ENCODE measurements at regions not wholly inside any gene's neighbourhood (a gene's known extent, or its start where the extent isn't known, plus 50 kb on each side); places are given as distances from the start of the nearest gene placed in this dataset.

DNA sequence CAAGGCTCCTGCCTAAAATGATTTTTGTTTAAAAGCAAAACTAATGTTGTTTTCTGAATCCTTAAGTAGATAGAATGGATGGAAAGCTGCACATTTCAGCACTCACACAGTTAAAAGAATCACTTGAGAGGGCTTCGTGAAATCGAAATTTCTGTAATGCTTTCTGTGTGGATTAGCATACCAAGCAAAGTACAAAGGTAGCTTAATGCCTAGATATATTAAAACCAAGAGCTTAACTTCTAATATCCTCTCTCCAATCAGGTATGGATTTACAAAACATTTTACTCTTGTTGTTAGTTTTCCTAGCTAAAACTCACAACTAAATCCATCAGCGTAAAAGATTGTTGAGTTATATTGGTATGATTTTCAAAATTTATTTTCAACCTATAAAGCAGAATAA is 378.8 kb upstream of the PRMT6 start:
- TF ChIP-seq, protein P1, sequence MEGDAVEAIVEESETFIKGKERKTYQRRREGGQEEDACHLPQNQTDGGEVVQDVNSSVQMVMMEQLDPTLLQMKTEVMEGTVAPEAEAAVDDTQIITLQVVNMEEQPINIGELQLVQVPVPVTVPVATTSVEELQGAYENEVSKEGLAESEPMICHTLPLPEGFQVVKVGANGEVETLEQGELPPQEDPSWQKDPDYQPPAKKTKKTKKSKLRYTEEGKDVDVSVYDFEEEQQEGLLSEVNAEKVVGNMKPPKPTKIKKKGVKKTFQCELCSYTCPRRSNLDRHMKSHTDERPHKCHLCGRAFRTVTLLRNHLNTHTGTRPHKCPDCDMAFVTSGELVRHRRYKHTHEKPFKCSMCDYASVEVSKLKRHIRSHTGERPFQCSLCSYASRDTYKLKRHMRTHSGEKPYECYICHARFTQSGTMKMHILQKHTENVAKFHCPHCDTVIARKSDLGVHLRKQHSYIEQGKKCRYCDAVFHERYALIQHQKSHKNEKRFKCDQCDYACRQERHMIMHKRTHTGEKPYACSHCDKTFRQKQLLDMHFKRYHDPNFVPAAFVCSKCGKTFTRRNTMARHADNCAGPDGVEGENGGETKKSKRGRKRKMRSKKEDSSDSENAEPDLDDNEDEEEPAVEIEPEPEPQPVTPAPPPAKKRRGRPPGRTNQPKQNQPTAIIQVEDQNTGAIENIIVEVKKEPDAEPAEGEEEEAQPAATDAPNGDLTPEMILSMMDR (IDR thresholded peaks at IDR 0.05; ENCODE audit: unreplicated experiment) = no peak
- no peaks in the 10 kb centered on the region for H3K27me3 Mint-ChIP-seq (ENCODE audit: unreplicated experiment)
- no peak overlapping the region for H3K27ac Mint-ChIP-seq (ENCODE audit: unreplicated experiment)
- H3K4me3 Mint-ChIP-seq (ENCODE audit: unreplicated experiment) = no peak overlapping the region
- DNase-seq (ENCODE audit: low spot score) = no peak
- peaks cover 5% of the 10 kb centered on the region for H3K4me1 Mint-ChIP-seq (ENCODE audit: unreplicated experiment)
- no peaks in the 10 kb centered on the region for H3K36me3 Mint-ChIP-seq (ENCODE audit: low read depth, unreplicated experiment)
- H3K9me3 Mint-ChIP-seq (ENCODE audit: unreplicated experiment) = no peaks in the 10 kb centered on the region

DNA sequence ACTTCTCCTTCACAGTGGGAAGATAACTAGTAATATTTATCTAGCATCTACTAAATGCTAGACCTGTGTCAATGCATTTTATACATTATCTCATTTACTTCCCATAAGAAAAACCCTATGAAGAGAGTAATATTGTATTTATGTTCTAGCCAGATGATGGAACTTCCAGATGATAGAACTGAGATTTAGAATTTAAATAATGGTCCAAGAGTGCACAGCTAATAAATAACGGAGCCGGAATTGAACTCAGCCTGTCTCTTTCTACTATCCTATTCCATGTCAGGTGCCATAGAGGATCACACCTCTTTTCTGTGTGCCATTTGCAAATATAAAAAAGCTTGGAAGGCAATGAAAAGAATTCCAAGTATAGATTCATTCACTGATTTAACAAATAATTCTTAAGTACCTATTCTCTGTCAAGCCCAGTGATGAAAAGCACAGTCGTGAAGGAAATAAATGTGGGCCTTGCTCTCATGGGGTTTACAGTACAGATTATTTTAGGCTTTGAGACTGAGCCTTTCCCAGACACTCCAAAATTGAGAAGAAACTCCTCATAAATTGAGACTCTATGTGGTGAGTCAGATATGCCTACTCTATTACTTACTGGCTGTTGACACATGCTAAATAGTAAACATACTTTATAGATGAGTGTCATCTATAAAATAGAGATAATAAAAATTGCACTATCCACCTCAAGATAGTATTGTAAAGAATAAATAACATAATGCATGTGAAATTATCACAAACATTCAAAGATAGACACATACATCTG is 378.0 kb upstream of the PRMT6 start:
- Mint-ChIP-seq H3K9me3 (ENCODE audit: unreplicated experiment) (no peaks in the 10 kb centered on the region), H3K27me3 (ENCODE audit: unreplicated experiment) (no peaks in the 10 kb centered on the region), H3K4me1 (ENCODE audit: unreplicated experiment) (peaks cover 5% of the 10 kb centered on the region), H3K27ac (ENCODE audit: unreplicated experiment) (no peak overlapping the region), H3K4me3 (ENCODE audit: unreplicated experiment) (no peak overlapping the region), H3K36me3 (ENCODE audit: low read depth, unreplicated experiment) (no peaks in the 10 kb centered on the region)
- no peak for DNase-seq (ENCODE audit: low spot score)
- TF ChIP-seq, protein P1 (IDR thresholded peaks at IDR 0.05; ENCODE audit: unreplicated experiment) = no peak

DNA sequence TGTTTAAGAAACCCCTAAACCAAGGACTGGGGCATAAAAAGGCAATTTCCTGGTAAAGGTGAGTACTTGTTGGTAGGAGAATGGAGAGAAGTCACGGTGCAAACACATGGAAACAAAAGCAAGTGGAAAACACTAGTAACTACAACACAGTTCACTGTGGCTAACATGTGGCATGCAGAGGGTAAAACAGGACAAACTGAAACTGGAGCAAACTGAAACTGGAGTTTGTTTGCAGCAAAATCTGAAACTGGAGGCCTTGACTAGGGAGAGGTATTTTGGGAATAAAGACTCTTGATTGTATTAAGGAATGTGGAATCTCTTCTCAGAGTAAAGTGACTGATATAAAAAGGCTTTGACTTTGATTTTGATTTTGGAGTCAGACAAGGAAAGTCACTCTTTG is 376.3 kb upstream of the PRMT6 start:
- DNase-seq (ENCODE audit: low spot score) = no peak
- Mint-ChIP-seq H3K4me1 (ENCODE audit: unreplicated experiment) (peaks cover 9% of the 10 kb centered on the region), H3K27me3 (ENCODE audit: unreplicated experiment) (no peaks in the 10 kb centered on the region), H3K4me3 (ENCODE audit: unreplicated experiment) (no peak overlapping the region), H3K9me3 (ENCODE audit: unreplicated experiment) (no peaks in the 10 kb centered on the region), H3K27ac (ENCODE audit: unreplicated experiment) (no peak overlapping the region), H3K36me3 (ENCODE audit: low read depth, unreplicated experiment) (no peaks in the 10 kb centered on the region)
- TF ChIP-seq, protein P1 (IDR thresholded peaks at IDR 0.05; ENCODE audit: unreplicated experiment) = no peak

DNA sequence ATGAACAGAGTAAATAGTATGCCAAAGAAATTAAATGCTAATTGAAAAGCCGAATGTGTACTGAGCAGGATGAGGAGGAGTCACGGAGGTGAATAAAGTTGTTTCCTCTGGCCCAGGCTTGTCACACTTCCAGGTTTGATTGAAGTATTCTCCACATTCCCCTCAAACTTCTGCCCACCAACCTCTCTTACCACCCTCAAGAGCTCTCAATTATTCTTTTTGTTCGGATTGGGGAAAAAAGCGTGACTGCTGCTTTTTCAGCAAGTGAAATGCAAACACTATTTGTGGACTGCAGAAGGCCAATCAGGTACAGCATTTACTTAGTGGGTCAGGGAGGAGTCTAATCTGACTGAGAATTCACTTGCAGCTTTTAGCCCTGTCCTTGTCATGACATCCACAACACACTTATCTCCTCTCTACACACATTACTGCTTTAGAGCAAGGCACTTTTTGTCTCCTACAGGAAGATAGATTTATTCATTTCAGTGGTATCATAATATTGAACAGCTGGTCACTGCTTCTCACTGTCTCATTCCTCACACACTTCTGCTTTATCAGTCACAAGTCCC is 375.6 kb upstream of the PRMT6 start:
- no peak overlapping the region for H3K27ac Mint-ChIP-seq (ENCODE audit: unreplicated experiment)
- no peaks in the 10 kb centered on the region for H3K36me3 Mint-ChIP-seq (ENCODE audit: low read depth, unreplicated experiment)
- H3K4me3 Mint-ChIP-seq (ENCODE audit: unreplicated experiment) = no peak overlapping the region
- no peaks in the 10 kb centered on the region for H3K9me3 Mint-ChIP-seq (ENCODE audit: unreplicated experiment)
- peaks cover 9% of the 10 kb centered on the region for H3K4me1 Mint-ChIP-seq (ENCODE audit: unreplicated experiment)
- TF ChIP-seq, protein P1 (IDR thresholded peaks at IDR 0.05; ENCODE audit: unreplicated experiment) = no peak
- no peak for DNase-seq (ENCODE audit: low spot score)
- no peaks in the 10 kb centered on the region for H3K27me3 Mint-ChIP-seq (ENCODE audit: unreplicated experiment)

DNA sequence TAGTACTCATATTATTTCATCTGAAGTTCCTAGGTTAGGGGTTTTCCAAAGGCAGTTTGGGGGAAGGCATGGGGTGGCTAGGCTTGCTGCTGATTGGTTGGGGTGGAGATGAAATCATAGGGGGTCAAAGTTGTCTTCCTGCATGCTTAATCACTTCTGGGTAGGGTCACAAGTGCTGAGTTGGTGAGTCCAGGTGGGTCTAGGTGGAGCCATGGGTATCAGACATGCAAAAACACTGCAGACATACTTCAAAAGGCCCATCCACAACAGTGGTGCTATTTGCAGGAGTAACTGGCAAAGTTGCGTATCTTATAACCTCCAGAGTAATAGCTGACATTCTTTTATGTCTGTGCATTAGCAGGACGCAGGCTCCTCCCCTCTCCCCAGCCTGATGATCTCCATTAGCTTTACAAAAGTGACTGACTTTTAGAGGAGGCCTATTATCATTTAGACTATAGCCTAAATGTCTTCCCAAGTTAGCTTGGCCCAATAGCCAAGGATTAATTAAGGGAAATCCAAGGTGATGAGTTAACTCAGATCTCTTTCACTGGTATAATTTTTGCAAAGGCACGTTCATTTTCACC is 374.4 kb upstream of the PRMT6 start:
- TF ChIP-seq, protein P1 (IDR thresholded peaks at IDR 0.05; ENCODE audit: unreplicated experiment) = no peak

More for the DNA sequence above, 374.4 kb upstream of the PRMT6 start:
- Mint-ChIP-seq H3K36me3 (ENCODE audit: low read depth, unreplicated experiment) (no peaks in the 10 kb centered on the region), H3K27ac (ENCODE audit: unreplicated experiment) (no peak overlapping the region), H3K27me3 (ENCODE audit: unreplicated experiment) (no peaks in the 10 kb centered on the region), H3K4me1 (ENCODE audit: unreplicated experiment) (peaks cover 7% of the 10 kb centered on the region), H3K9me3 (ENCODE audit: unreplicated experiment) (no peaks in the 10 kb centered on the region), H3K4me3 (ENCODE audit: unreplicated experiment) (no peak overlapping the region)
- no peak for DNase-seq (ENCODE audit: low spot score)
